Glomerular visceral epithelial cell (primary cell): ENCODE measurements at regions not wholly inside any gene's neighbourhood (a gene's known extent, or its start where the extent isn't known, plus 50 kb on each side); places are given as distances from the start of the nearest gene placed in this dataset.
A peak's percentile ranks its signal among the peaks of the same experiment; 100 is the strongest.
"Not testable (repeated sequence)": the region's sequence is repeated elsewhere in the genome, so short reads cannot be mapped to it uniquely, and the experiment has no call there.

Experiments
- DNase-seq: peaks from one replicate; pipeline ENCODE4 v3.0.0-alpha.2; 2016; ENCODE audit errors: extremely low spot score

GRCh38 chr9:96064826-96065481 lies 189.5 kb downstream of the ERCC6L2 start:
- no peak for DNase-seq

GRCh38 chr9:96062854-96063253 lies 187.4 kb downstream of the ERCC6L2 start:
- no peak for DNase-seq

- DNase-seq: no peak
These were observed 186.5 kb downstream of the ERCC6L2 start for GRCh38 chr9:96062031-96062430.

- peak; percentile 36 for DNase-seq
These were observed 185.9 kb downstream of the ERCC6L2 start for GRCh38 chr9:96061293-96061987.

GRCh38 chr9:96058218-96058617 lies 182.7 kb downstream of the ERCC6L2 start:
- DNase-seq: no peak

GRCh38 chr9:96057155-96057554 lies 181.7 kb downstream of the ERCC6L2 start:
- DNase-seq: no peak

GRCh38 chr9:96056226-96056625 lies 180.7 kb downstream of the ERCC6L2 start:
- DNase-seq: no peak

GRCh38 chr9:96054248-96054647 lies 178.8 kb downstream of the ERCC6L2 start:
- DNase-seq: not testable (repeated sequence)

GRCh38 chr9:96052686-96053085 lies 177.2 kb downstream of the ERCC6L2 start:
- no peak for DNase-seq

- DNase-seq: no peak
These were observed 175.9 kb downstream of the ERCC6L2 start for GRCh38 chr9:96051423-96051822.

GRCh38 chr9:96050861-96051155 lies 175.3 kb downstream of the ERCC6L2 start:
- DNase-seq: no peak

- DNase-seq: no peak
These were observed 174.8 kb downstream of the ERCC6L2 start for GRCh38 chr9:96050048-96050860.

GRCh38 chr9:96048956-96049831 lies 173.7 kb downstream of the ERCC6L2 start:
- no peak for DNase-seq

GRCh38 chr9:96048104-96048955 lies 172.8 kb downstream of the ERCC6L2 start:
- DNase-seq: peak; percentile 23

GRCh38 chr9:96047741-96048103 lies 172.2 kb downstream of the ERCC6L2 start:
- DNase-seq: no peak

GRCh38 chr9:96047116-96047639 lies 171.7 kb downstream of the ERCC6L2 start:
- no peak for DNase-seq

GRCh38 chr9:96045811-96046210 lies 170.3 kb downstream of the ERCC6L2 start:
- no peak for DNase-seq

- DNase-seq: no peak
These were observed 168.9 kb downstream of the ERCC6L2 start for GRCh38 chr9:96044401-96044800.

- no peak for DNase-seq
These were observed 165.3 kb downstream of the ERCC6L2 start for GRCh38 chr9:96040591-96041461.

GRCh38 chr9:96038914-96039313 lies 163.4 kb downstream of the ERCC6L2 start:
- DNase-seq: no peak
